ENCODE measurements at regions not wholly inside any gene's neighbourhood (a gene's known extent, or its start where the extent isn't known, plus 50 kb on each side); places are given as distances from the start of the nearest gene placed in this dataset.

DNA sequence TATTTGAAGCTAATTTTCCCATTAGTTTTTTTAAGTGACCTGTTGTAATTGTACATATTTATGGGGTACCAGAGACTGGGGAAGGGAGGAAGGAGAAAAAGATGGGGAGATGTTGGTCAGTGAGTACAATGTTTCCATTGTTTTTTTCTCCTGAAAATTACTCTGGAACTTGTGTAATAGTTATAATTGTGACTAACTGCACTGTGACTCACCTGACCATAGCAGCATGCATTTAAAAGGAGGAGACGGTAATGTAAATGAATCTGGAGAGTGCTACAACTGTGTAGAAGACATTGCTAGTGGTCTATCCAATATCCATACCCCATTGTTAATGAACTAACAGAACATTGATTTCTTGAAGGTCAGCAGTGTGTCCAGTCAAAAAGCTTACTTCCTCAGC is 133.4 kb downstream of the RFPL4B start:
- Histone ChIP-seq H3K9me3 (ENCODE audit: control insufficient read depth in 1 of 2, insufficient read depth in 1 of 2, low read depth in 1 of 2, low read length in 2 of 2) (no peaks in the 10 kb centered on the region), H3K27ac (ENCODE audit: low read depth, low read length) (no peak overlapping the region), H3K9me2 (ENCODE audit: insufficient read depth) (no peaks in the 10 kb centered on the region), H3K36me3 (ENCODE audit: control insufficient read depth in 1 of 2, insufficient read depth in 2 of 2, low read length in 2 of 2) (no peaks in the 10 kb centered on the region), H3K4me1 (ENCODE audit: control insufficient read depth in 1 of 2, insufficient read depth in 2 of 2, low read length in 2 of 2) (no peaks in the 10 kb centered on the region), H3K9ac (ENCODE audit: low read length) (no peak overlapping the region), H3K4me2 (ENCODE audit: low read length) (no peak overlapping the region), H3K27me3 (ENCODE audit: insufficient read depth, low read length) (no peaks in the 10 kb centered on the region), H3K79me2 (ENCODE audit: insufficient read depth, low read length) (no peaks in the 10 kb centered on the region), H4K20me1 (ENCODE audit: insufficient read depth) (no peaks in the 10 kb centered on the region), H2AFZ (ENCODE audit: low read depth, low read length, poor library complexity, severe bottlenecking) (no peak overlapping the region), H3K4me3 (replicated peaks in 1 of 2; ENCODE audit: low read depth in 1 of 2, low read length in 2 of 2) (no peak overlapping the region)
- ChIA-PET CTCF (no interaction called here), POLR2A (no interaction called here), RAD21 (ENCODE audit: low non-redundant PET in 1 of 2, low total read pairs in 2 of 2, uncharacterized antibody in 2 of 2, unreplicated experiment in 2 of 2) (no interaction called here)
- TF ChIP-seq, protein P1, sequence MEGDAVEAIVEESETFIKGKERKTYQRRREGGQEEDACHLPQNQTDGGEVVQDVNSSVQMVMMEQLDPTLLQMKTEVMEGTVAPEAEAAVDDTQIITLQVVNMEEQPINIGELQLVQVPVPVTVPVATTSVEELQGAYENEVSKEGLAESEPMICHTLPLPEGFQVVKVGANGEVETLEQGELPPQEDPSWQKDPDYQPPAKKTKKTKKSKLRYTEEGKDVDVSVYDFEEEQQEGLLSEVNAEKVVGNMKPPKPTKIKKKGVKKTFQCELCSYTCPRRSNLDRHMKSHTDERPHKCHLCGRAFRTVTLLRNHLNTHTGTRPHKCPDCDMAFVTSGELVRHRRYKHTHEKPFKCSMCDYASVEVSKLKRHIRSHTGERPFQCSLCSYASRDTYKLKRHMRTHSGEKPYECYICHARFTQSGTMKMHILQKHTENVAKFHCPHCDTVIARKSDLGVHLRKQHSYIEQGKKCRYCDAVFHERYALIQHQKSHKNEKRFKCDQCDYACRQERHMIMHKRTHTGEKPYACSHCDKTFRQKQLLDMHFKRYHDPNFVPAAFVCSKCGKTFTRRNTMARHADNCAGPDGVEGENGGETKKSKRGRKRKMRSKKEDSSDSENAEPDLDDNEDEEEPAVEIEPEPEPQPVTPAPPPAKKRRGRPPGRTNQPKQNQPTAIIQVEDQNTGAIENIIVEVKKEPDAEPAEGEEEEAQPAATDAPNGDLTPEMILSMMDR (IDR thresholded peaks at IDR 0.05 in 2 of 3, conservative IDR thresholded peaks at IDR 0.05 in 1 of 3; ENCODE audit: borderline replicate concordance in 1 of 3, insufficient read depth in 1 of 3, low read depth in 2 of 3, low read length in 2 of 3): no peak
- TF ChIP-seq TCF7L2 (IDR thresholded peaks at IDR 0.05; ENCODE audit: borderline replicate concordance, extremely low read depth, insufficient read depth, insufficient read length) (no peak), SP1 (IDR thresholded peaks at IDR 0.05; ENCODE audit: low read depth) (no peak), CEBPB (IDR thresholded peaks at IDR 0.05; ENCODE audit: low read depth) (peak; percentile 54), EZH2phosphoT487 (IDR thresholded peaks at IDR 0.05; ENCODE audit: borderline replicate concordance) (no peak), POLR2A (IDR thresholded peaks at IDR 0.05; ENCODE audit: borderline replicate concordance, extremely low read depth, insufficient read depth, insufficient read length) (no peak), JUND (IDR thresholded peaks at IDR 0.05) (no peak), YY1 (IDR thresholded peaks at IDR 0.05; ENCODE audit: extremely low read depth, insufficient replicate concordance, low read depth, low read length) (no peak), FOSL1 (IDR thresholded peaks at IDR 0.05; ENCODE audit: low read depth) (0 out of 2 replicates have a peak, but pooled peaks have one; percentile 24), RAD21 (IDR thresholded peaks at IDR 0.05; ENCODE audit: low read depth) (no peak)
- TF ChIP-seq, protein P2, sequence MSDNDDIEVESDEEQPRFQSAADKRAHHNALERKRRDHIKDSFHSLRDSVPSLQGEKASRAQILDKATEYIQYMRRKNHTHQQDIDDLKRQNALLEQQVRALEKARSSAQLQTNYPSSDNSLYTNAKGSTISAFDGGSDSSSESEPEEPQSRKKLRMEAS (IDR thresholded peaks at IDR 0.05): no peak
- TF ChIP-seq, protein P3, sequence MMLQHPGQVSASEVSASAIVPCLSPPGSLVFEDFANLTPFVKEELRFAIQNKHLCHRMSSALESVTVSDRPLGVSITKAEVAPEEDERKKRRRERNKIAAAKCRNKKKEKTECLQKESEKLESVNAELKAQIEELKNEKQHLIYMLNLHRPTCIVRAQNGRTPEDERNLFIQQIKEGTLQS (IDR thresholded peaks at IDR 0.05): no peak
- no TSS peak for BruUV-seq (replicated peaks)
- DNase-seq (ENCODE audit: low read depth, low spot score) (no peak), ATAC-seq (no peak)
- intact Hi-C loops (cut with micrococcal nuclease): no loop called here
